GM19351 (cell line): ENCODE measurements at regions not wholly inside any gene's neighbourhood (a gene's known extent, or its start where the extent isn't known, plus 50 kb on each side); places are given as distances from the start of the nearest gene placed in this dataset.

ENCODE experiments used
- ATAC-seq: cut with Tn5 transposase; IDR thresholded peaks from one replicate; pipeline ENCODE4 v1.9.1; 2021; ENCODE audit warnings: mild to moderate bottlenecking, moderate library complexity; ENCODE audit not compliant: unreplicated experiment

GRCh38 chr4:24121395-24122175, 231.7 kb upstream of the PPARGC1A start:
- ATAC-seq: no peak

- ATAC-seq: no peak
These were observed 228.1 kb upstream of the PPARGC1A start for GRCh38 chr4:24117975-24118374.

DNA sequence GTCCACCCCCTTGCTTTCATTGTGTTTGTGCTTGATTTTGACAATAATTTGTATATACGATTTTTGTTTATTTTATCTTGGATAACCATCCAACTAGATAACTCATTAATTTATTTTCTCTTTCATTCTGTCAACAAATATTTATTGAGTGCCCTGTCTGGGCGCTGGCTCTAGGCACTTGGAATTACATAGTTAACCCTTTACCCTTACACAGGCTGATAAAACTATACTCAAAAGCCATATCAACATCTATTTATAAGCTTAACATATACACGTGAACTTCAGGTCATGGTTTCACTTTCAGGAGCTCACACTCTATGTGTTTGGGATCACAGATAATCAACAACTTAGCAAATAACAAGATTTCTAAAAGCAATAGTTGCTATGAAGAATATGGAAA, 226.3 kb upstream of the PPARGC1A start:
- ATAC-seq: no peak

GRCh38 chr4:24114919-24115500, 225.2 kb upstream of the PPARGC1A start:
- ATAC-seq: no peak

- no peak for ATAC-seq
These were observed 224.6 kb upstream of the PPARGC1A start for GRCh38 chr4:24114444-24114843.

- ATAC-seq: no peak
These were observed 222.6 kb upstream of the PPARGC1A start for GRCh38 chr4:24112466-24112865.

GRCh38 chr4:24108567-24108966, 218.7 kb upstream of the PPARGC1A start:
- no peak for ATAC-seq

GRCh38 chr4:24105327-24106038, 215.6 kb upstream of the PPARGC1A start:
- ATAC-seq: no peak

- no peak for ATAC-seq
These were observed 214.3 kb upstream of the PPARGC1A start for GRCh38 chr4:24104158-24104565.

DNA sequence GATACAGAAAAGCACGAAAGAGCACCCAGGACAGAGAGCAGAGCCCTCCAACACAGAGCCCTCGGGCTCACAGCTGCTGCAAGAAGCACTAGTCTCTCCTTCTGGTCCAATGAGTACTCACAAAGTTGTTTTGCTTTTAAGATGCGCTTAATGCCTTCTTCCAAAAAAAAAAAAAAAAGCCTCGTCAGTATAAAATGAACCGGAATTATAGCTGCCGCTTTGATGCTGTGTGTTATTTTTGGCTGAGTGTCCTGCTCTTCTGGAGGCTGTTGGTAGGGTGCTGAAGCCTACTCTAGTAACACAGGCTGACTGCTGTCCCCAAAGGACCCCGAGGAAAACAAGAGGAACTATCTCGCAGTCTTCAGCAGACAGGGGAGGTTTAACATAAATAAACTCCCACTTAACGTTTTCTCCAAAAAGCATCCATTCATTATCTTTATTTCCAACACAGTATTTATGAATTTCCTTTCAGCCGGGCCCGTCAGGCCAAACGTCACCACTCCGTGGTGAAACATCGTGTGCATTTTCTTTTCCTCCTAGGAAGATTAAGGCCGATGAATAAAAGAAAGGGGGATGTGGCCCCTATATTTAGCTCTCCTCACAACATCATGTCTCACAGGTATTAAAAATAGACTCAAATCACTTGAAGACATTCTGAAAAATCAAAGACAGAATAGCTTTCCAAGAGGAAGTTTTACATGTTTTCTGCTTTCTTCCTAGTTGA, 213.7 kb upstream of the PPARGC1A start:
- ATAC-seq: no peak

DNA sequence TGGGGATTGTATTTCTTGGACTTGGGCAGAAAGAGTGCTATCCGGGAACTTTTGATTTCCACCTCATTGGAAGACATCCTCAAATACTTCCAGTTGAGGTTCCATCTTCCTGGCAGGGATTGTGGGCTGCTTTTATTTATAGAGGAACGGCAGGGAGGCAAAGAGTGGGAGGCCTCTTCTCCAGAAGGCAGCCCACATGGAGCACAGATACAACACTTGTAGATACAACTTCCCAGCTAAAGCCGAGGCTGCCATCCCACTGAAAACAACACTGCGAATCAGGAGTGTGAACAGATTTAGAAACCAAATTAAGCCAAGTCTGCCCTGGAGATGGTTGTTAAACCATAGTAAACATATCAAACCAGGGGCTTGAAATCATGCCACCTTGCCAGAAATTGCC, 212.8 kb upstream of the PPARGC1A start:
- no peak for ATAC-seq

DNA sequence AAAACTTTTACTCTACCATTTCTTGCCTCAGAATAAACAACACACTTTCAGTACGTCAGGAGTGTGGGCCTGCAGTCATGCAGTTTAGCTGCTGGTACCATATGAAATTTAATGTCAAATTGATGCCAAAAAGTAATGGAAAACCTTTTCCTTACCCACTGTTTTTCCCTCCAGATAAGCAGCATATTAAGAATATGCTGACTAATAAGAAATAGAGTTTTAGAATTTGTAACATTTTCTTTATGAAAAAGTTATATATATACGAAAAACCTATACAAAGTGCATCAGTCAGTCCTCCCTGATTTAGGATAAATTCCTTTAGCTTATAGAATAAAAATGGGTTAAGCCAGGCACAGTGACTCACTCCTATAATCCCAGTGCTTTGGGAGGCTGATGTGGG, 206.8 kb upstream of the PPARGC1A start:
- no peak for ATAC-seq

GRCh38 chr4:24094726-24095125, 204.9 kb upstream of the PPARGC1A start:
- no peak for ATAC-seq

DNA sequence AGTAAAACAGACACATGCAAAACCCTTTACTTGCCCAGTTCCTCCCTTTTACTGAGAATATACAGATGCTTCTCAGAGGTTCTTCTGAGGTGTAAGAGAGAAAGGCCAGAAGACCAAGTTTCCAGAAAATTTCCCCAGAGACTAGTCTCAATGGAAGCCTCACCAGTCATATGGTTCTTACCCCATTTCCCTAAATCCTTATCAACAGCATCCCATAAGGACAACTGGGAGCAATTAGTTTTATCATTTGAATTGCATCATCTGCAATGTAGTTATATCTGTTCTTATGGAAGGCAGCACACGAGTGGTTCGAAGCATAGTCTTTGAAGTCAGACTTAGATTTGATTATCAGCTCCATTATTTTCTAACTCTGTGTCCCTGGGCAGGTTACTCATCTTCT, 203.6 kb upstream of the PPARGC1A start:
- no peak for ATAC-seq

DNA sequence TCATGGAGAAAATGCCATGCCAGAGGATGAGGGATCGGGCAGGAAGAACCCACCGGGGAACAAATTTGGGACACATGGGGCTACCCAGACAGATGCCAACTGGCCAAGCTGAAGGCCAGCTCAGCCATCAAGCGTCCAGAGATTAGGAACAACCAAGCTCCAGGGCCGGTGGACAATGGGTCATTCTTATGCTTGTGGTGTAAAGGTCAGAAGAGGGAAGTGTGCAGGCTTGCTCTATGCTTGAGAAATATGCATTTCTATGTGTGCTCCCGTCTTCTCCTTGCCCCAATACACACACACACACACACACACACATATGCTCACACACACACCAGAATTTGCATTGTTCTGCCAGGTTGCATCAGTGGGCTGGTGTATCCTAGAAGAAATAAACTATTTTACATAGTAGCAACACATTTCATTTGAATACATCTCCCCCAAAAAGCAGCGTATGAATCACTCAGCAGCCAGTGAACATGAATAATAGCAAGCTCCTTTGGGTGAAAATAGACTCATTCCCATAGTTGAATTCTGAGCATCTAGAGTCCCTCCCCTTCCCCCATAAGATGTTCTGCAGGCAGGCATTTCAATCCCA, 201.9 kb upstream of the PPARGC1A start:
- ATAC-seq: no peak

- ATAC-seq: no peak
These were observed 200.1 kb upstream of the PPARGC1A start for GRCh38 chr4:24089851-24090534.

GRCh38 chr4:24080871-24081270, 191.0 kb upstream of the PPARGC1A start:
- ATAC-seq: no peak

GRCh38 chr4:24078347-24078962, 188.6 kb upstream of the PPARGC1A start:
- no peak for ATAC-seq

- no peak for ATAC-seq
These were observed 187.0 kb upstream of the PPARGC1A start for GRCh38 chr4:24076811-24077210.

GRCh38 chr4:24073948-24074347, 184.1 kb upstream of the PPARGC1A start:
- ATAC-seq: no peak
